Endometrium (tissue), 2 donors: ENCODE measurements at regions not wholly inside any gene's neighbourhood (a gene's known extent, or its start where the extent isn't known, plus 50 kb on each side); places are given as distances from the start of the nearest gene placed in this dataset.
"Not testable (repeated sequence)": the region's sequence is repeated elsewhere in the genome, so short reads cannot be mapped to it uniquely, and the experiment has no call there.

Experiments used
- FAIRE-seq: peaks from 2 replicates; lab custom pipeline; 2012; peaks lifted over from hg19 to GRCh38; lab: Jason Lieb, UNC
- donor health status: control.
- donor health status: control.

DNA sequence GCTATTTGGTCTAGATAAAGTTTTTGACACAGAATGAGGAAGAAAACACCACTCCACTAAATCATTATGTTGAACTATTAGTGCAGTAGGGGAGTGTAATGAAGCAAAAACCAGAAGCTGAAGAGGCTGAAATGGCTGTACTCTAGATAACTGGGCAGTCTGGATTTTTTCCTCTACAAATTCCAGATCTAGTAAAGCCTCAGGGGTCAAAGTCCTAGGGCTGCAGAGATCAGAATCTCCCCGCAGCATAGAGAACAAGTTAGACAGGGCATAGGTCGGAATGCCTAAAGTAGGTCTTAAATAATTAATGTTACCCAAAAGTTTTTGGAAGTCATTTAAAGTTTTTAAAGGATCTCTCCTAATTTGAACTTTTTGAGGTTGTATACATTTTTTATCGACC lies 180.9 kb downstream of the OTOP1 start:
- FAIRE-seq: not testable (repeated sequence)

DNA sequence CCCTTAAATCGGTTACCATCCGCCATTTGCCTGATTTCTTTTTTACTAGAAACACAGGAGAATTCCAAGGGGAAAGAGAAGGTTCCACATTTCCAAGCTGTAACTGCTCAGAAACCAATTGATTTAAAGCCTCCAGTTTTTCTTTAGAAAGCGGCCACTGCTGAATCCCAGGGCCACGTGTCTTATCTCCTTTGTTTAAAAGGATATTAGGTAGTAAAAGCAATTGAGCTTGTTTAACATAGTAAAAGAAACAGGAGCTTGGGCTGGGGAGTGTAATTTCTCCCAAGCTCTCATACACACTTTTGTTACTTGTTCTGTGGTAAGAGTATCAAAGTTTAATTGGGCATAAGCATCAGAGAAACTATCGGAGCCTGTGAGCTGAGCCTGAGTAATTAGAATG lies 180.0 kb downstream of the OTOP1 start:
- FAIRE-seq: not testable (repeated sequence)

DNA sequence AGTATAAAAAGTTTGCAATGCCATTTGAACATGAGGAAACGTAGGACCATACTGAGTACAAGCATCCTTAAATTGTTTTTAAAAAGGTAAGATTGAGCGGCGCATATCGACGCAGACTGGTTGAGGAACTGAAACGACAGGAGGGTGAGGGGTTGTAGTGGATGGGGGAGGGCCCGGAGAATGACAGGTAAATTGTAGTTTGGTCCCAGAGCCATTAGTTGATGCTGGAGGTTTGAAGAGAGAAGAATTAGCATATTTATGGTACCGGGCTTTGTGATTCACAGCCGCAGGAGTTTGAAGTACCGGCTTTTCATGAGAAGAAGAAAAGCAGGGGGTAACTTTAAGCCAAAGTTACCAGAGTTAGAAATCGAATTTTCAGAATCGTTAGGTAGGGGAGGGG lies 179.5 kb downstream of the OTOP1 start:
- not testable (repeated sequence) for FAIRE-seq

DNA sequence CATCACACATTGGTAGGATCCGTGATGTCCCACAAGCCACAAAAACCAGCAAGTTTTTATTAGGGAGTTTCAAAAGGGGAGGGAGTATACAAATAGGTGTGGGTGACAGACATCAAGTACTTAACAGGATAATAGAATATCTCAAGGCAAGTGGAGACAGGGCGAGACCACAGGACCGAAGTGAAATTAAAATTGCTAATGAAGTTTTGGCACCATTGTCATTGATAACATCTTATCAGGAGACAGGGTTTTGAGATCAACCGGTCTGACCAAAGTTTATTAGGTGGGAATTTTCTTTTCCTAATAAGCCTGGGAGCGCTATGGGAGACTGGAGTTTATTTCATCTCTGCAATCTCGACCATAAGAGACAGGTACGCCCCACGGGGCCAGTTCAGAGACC lies 178.5 kb downstream of the OTOP1 start:
- FAIRE-seq: not testable (repeated sequence)

DNA sequence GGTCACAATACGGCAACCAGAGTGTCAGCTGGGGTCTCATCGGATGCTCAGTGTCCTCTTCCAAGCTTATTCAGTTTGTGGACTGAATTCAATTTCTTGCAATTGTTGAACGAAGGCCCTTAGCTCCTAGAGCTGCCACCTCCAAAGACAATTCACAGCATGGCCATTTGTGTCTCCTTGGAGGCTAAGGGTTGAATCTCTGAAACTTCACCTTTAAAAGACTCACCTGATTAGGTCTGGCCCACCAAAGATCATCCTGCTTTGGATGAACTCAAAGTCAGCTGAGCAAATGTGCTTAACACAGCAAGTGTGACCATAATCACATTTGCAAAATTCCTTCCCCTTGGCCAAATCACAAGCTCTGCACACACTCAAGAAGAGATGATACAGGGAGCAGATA lies 175.9 kb downstream of the OTOP1 start:
- not testable (repeated sequence) for FAIRE-seq

DNA sequence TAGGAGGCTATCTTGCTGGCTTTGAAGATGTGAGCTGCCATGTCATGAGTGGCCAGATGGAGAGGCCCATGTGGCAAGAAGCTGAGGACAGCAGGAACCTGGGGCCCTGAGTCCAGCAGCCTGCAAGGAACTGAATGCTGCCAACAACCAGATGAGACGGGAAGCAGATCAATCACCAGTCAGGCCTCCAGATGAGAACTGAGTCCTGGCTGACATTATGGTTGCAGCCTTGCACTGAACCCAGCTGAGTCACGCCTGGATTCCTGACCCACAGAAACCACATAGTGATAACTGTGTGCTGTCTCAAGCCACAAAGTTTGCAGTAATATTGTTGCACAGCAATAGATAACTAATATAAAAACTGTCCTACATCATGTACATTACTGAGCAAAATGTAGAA lies 173.8 kb downstream of the OTOP1 start:
- not testable (repeated sequence) for FAIRE-seq

DNA sequence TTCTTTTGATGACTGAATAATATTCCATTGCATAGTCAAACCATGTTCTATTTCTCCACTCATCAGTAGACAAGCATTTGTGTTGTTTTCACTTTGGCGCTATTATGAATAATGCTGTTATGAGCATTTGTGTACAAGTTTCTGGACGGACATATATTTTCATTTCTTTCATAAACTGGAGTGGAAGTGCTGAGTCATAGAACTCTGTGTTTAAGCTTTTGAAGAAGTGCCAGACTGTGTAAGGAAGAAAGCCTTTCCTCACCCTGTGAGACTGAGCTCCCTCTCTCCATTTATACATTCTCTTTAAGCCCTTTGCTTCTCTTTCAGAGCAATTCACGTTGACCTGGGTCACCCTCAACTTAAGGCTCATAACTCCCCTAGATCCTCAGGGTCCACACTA lies 169.5 kb downstream of the OTOP1 start:
- FAIRE-seq: not testable (repeated sequence)

DNA sequence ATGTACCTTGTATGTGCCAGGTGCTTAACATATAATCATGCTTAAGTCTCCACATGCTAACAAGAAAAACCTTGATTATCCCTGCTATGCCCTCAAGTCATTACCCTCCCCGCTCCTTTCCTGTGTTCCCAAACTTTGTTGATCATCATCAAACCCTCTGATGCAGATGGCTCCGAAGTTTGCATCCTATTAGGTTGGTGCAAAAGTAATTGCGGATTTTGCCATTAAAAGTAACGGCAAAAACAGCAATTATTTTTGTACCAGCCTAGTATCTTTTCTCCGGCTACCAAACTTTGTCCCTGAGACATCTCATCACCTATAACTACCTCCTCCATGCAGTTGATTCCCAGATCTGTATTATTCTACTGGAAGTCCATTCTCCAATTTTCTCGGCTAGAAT lies 142.6 kb downstream of the OTOP1 start:
- FAIRE-seq: not testable (repeated sequence)

DNA sequence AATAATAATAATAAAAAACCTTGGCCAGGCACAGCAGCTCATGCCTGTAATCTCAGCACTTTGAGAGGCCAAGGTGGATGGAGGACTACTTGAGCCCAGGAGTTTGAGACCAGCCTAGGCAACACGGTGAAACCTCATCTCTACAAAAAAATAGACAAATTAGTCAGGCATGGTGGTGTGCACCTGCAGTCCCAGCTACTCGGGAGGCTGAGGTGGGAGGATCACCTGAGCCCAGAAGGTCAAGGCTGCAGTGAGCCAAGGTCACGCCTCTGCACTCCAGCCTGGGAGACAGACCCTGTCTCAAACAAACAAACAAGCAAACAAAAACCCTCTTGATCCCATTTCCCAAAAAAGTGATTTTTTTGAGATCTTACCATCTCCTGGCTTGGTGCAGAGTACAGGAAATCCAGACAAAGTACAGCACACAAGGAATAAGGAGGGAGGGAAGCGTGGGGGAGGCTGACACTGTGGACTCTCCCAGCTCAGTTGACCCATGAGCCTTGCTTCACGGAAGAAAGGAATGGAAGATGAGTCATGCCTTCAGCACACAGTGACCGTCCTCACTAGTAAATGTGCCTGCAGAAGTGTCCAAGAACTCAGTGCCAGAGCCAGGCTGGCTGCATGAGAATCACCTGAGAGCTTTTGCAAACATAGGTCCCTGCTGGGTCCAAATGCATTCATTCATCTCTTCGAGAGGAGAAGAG lies 136.9 kb downstream of the OTOP1 start:
- not testable (repeated sequence) for FAIRE-seq

DNA sequence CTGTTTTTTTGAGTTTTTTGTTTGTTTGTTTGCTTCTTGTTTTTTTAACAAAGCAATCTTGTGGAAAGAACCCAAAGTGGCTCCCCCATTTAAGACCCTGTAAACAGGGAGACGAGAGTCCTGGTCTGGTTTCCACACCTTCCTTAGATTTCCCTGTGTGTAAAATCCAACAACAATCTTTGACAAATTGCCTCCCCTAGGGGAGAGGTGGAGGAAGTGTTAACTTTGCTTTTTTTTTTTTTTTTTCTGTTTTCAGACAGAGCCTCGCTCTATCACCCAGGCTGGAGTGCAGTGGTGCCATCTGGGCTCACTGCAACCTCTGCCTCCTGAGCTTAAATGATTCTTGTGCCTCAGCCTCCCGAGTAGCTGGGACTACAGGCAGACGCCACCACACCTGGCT lies 136.0 kb downstream of the OTOP1 start:
- FAIRE-seq: not testable (repeated sequence)

DNA sequence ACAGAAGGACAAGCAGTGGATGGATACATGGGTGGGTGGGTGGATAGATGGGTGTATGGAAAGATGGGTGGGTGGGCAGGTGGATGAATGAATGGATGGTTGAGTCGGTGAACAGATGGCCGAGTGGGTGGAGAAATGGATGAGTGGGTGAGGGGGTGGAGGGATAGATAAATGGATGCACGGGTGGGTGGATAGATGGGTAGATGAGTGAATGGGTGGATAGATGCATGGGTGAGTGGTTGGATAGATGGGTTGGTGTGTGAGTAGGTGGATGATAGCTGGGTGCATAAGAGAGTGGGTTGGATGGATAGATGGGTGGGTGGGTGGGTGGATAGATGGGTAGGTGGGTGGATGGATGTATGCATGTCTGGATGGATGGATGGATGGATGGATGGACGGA lies 134.6 kb downstream of the OTOP1 start:
- FAIRE-seq: not testable (repeated sequence)

DNA sequence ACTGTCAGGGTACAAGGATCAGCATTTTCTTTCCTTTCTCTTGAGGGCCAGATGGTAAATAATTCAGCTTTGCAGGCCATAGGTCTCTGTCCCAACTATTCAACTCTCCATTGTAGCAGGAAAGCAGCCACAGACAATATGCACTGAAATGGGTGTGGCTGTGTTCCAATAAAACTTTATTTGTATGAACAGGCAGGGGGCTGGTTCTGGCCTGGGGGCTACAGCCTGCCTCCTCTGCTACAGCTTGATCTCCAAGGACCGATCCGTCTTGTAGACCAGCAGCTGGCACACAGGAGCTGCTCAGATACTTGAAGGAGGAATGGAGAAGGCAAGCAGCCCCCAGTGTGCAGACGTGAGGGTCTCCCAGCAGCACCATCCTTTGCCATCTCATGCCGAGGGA lies 127.1 kb downstream of the OTOP1 start:
- FAIRE-seq: not testable (repeated sequence)

DNA sequence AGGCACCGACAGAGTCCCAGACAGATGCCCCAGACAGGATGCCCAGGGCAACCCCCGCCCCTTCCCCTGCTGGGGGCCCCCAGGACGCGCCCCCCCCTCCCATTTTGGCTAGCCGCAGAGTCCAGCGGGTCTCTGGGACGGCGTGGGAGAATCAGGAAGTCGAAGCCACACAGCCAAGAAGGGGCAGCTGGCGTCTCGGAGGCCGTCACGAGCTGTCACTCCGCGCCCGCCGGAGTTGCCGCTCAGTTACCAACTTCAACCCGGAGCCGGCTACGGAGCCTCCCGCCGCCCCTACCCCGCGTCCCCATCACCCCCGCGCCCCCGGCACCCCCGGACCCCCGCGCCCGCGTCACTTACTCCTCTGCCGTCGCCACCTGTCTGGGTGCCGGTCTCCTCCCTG lies 119.8 kb downstream of the OTOP1 start:
- not testable (repeated sequence) for FAIRE-seq

DNA sequence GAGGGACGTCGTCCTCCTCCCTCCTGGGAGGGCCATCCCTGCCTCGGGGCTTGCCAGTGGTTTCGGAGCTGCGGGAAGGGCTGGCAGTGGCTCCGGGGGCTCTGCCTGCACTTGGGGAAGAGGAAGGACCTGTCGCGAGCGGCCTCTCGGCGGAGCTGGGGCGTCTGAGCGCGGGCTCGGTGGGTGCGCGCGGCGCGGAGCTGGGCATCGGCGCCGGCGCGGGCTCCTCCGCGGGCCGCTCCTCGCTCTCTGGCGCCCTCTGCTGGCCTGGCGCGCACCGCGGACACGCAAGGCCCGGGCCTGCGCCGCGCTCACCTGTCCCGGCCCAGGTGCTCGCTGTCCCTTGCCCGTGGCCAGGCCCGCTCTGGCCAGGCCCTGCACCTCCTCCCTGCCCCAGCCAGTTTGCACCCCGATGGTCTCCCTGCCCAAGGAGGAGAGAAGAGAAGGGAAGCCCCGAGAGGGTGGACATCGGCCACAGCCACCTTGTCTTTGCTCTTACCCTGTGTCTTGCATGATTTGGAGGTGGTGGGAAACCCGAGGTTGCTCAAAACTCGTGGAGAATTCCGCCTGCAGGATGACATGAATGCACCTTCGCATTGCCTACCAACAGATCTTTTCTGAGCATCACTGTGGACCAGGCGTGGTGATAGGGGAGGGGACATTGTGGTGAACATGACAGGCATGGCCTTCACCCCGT lies 119.2 kb downstream of the OTOP1 start:
- FAIRE-seq: not testable (repeated sequence)

DNA sequence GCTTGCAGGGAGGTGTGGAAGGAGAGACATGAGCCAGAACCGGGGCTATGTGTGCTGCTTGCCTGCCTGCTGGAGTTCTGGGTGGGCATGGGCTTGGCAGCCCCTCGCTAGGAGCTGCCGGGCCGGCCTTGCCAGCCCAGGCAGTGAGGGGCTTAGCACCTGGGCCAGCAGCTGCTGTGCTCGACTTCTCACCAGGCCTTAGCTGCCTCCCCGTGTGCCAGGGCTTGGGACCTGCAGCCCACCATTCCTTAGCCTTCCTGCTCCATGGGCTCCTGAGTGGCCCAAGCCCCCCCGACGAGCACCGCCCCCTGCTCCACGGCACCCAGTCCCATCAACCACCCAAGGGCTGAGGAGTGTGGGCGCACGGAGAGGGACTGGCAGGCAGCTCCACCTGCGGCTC lies 111.3 kb downstream of the OTOP1 start:
- FAIRE-seq: not testable (repeated sequence)

DNA sequence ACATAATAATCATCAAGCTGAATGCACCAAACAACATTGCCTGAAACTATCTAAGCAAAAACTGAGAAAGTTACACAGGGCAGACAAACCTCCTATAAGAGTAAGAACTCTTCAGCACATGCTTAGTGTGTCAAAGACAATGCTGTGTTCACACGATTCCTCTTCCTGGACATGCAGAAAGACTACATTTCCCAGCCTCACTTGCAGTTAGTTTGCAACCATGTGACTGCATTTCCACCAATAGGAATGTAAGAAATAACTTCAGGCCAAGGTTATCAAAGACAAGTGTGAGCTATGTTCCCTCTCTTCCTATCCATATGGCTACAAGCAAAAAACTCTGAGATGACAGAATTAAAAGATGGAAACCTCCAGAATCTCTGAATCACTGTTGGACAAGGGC lies 109.8 kb downstream of the OTOP1 start:
- FAIRE-seq: not testable (repeated sequence)

DNA sequence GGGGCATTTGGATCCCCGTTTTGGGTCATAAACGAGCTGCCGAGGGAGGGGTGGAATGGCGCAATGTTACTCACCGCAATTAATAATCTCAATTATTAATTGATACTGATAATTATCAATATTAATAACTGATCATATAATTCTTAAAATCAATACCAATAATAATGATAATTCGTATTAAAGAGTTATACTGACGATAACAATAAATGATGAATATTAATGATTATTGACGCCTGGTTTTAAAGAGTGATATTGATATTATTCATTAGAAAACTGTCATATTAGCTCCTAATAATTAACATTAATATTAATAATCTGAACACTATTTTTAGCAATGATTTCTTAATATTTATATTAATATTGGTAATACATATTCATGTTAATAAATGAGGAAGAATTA lies 92.4 kb downstream of the OTOP1 start:
- FAIRE-seq: not testable (repeated sequence)

DNA sequence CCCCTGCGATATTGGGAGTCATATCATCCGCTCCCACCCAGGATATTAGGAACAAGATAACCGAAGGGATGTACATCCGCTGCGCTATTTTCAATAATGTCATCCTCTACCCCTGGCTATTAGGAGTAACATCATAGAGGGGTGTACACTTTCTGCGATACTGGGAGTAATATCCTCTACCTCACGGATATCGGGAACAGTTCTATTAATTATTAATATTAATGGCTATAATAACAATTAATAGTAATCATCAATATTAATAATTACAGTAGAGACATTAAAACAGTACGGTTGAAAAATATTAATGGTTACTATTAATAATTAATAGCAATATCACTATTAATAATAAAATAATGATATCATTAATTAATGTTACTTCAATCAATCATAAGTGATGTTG lies 90.1 kb downstream of the OTOP1 start:
- FAIRE-seq: not testable (repeated sequence)
